IPS DF 6.9 (cell line): ENCODE measurements at regions not wholly inside any gene's neighbourhood (a gene's known extent, or its start where the extent isn't known, plus 50 kb on each side); places are given as distances from the start of the nearest gene placed in this dataset.
"Not testable (repeated sequence)": the region's sequence is repeated elsewhere in the genome, so short reads cannot be mapped to it uniquely, and the experiment has no call there.

Source experiments
- DNase-seq: peaks from one replicate; pipeline ENCODE4 v3.0.0-alpha.2; 2013; ENCODE audit warnings: low read depth, low spot score
- H3K27ac ChIP-seq: one replicate; pipeline ENCODE4 v1.5.1; 2013; ENCODE audit warnings: low read length, control low read depth
- H3K27me3 ChIP-seq: 2 replicates; pipeline ENCODE4 v1.6.1; 2013; ENCODE audit warnings: mild to moderate bottlenecking, low read length; ENCODE audit not compliant: control insufficient read depth, insufficient read depth
- H3K36me3 ChIP-seq: 2 replicates; pipeline ENCODE4 v1.6.1; 2013; ENCODE audit warnings: low read length; ENCODE audit not compliant: control insufficient read depth, insufficient read depth
- H3K4me1 ChIP-seq: 2 replicates; pipeline ENCODE4 v1.6.1; 2013; ENCODE audit warnings: low read length; ENCODE audit not compliant: control insufficient read depth, insufficient read depth
- H3K4me3 ChIP-seq: 2 replicates; pipeline ENCODE4 v1.5.1; 2013; ENCODE audit warnings: mild to moderate bottlenecking, low read length
- H3K9me3 ChIP-seq: 2 replicates; pipeline ENCODE4 v1.6.1; 2013; ENCODE audit warnings: low read length, inconsistent platforms; ENCODE audit not compliant: control insufficient read depth, insufficient read depth
- WGBS: extraction: QIAGEN DNeasy Blood & Tissue Kit; methylation state at CpG from one replicate; pipeline ENCODE4 v1.1.7; 2013; ENCODE audit warnings: mixed read lengths, missing lambda C conversion rate; ENCODE audit not compliant: insufficient read length, insufficient coverage; 5-methylcytosine and 5-hydroxymethylcytosine counted together

DNA sequence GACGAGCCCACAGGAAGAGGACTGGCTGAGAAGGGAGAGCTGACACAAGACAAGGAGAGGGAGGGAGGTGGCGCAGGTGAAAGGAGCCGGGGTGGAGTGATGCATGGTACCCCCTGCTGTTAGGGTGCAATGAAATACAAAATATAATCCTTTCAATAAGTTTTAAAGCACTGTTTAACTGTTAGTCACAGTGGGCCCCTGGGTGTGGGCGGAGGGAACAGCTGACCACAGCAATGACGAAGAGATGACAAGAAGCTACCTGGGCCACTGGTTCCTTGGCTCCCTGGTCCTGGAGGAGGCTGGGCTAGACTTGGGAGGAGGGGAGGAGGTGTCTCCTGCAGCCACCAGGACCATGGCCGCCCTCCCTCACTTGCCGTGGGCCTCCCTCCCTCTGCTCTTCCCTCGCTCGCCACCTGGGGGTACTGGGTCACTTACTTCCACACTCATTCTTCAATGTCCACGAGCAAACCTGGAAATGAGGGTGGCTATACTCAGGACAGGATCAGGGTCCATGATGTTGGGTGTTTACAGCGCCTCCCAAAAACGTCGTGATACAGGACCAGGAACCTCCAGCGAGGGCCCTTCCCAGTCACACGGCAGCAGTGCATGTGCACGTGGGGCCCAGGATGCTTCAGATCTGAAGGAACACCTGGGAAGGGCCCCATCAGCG, 196.1 kb downstream of the ANKRD30B start:
- no CpG with 5 or more reads among the region's 17 CpGs for whole genome bisulfite sequencing
- DNase-seq: no peak
- H3K36me3 ChIP-seq: no peaks in the 10 kb centered on the region
- H3K4me3 ChIP-seq: no peak overlapping the region
- no peak overlapping the region for H3K27ac ChIP-seq
- no peaks in the 10 kb centered on the region for H3K9me3 ChIP-seq
- H3K4me1 ChIP-seq: no peaks in the 10 kb centered on the region; the same call in 1 of the 2 replicates
- H3K27me3 ChIP-seq: no peaks in the 10 kb centered on the region

DNA sequence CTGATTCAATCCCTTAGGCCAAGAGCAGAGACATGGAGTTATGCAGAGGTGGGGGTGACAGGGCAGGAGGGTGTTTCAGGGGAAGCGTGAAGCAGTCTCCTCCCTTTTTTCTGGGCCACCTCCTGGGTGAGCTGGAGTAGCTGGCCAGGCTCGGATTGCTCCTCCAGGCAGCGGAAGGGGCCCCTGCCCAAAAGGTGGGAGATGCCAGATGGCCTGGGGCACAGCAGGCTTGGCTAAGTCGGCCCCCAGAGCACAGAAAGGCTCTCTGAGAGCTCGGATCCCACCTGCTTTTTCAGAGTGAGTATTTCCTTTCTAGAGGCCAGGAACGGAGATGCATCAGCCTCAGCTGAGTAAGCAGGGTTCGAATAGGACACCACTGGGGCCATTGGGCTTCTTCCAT, 196.9 kb downstream of the ANKRD30B start:
- DNase-seq: no peak
- no peak overlapping the region for H3K4me3 ChIP-seq

DNA sequence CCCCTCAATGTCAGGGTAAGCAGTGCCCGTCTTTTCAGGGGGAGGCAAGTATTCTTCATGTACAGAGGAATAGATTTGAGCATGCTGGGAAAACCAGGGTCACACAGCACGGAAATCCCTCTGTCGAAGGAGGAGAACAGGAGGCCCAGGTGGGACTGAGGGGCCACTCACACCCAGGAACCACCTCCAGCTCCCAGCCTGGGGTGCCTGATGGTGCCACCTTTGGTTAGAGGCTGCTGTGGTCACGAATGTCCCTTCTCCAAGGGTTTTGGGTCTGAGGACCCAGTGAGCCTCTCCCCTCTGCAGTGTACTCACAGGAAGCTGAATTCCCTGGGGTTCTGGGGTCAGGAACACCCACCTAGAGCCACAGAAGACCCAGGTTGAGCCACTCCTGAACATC, 197.3 kb downstream of the ANKRD30B start:
- no peaks in the 10 kb centered on the region; the same call in 1 of the 2 replicates for H3K4me1 ChIP-seq
- no peaks in the 10 kb centered on the region for H3K36me3 ChIP-seq
- H3K4me3 ChIP-seq: no peak overlapping the region
- H3K9me3 ChIP-seq: no peaks in the 10 kb centered on the region
- H3K27ac ChIP-seq: no peak overlapping the region
- WGBS: no CpG with 5 or more reads among the region's 4 CpGs
- H3K27me3 ChIP-seq: no peaks in the 10 kb centered on the region
- DNase-seq: no peak

More for the DNA sequence above, 196.9 kb downstream of the ANKRD30B start:
- Histone ChIP-seq H3K27me3 (no peaks in the 10 kb centered on the region), H3K36me3 (no peaks in the 10 kb centered on the region), H3K9me3 (no peaks in the 10 kb centered on the region), H3K27ac (no peak overlapping the region), H3K4me1 (no peaks in the 10 kb centered on the region; the same call in 1 of the 2 replicates)
- no CpG with 5 or more reads among the region's 7 CpGs for WGBS

DNA sequence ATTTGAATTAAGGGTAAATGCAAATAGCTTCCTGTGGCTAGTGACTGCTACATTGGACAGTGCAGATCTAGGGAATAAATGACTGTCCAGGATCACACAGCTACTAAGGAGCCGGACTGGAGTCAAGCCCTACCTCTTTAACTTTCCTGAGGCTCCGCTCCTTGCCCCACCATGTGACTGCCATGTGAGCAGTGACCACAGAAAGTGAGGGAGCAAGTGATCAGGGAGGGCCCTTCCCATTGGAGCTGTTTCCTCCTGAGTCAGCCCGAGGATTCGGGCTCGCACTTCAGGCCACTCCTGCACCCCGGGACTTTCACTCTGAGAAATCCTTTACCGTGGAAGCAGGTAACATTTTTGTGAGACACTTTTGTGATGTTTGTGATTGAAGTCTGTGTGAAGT, 198.0 kb downstream of the ANKRD30B start:
- H3K9me3 ChIP-seq: no peaks in the 10 kb centered on the region
- no peak for DNase-seq
- no CpG with 5 or more reads among the region's 7 CpGs for WGBS

DNA sequence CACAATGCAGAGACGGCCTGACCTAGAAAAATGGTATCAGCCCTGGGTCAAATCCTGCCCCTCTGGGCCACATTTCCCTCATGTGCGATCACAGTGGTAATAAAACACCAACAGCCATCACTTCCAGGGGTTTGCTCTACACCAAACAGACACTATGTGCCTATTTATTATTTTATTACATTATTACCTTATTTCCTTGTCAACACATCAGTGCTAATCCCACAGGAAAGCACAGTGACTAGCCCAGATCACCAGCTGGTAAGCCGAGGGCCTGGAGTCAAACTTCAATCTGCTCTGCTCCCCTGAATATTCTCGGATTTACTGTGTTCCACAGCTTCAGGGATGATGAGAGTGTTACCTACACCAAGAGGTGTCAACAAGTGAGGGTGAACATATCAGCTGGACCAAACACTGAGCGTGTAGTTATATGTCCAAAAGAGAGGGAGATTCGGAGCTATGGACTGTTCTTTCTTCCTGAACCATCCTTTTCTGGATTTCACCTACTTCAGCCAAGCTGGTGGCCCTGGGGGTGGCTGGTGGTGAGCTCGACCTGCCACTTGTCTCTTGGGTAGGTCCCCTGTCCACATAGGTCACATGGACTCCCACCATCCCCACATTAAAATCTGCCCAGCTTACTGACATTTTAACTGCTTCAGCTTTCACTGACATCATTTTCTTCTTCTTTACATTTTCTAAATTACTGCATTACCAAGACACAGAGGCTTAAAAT, 198.9 kb downstream of the ANKRD30B start:
- not testable (repeated sequence) for H3K36me3 ChIP-seq, H3K4me3 ChIP-seq, DNase-seq, H3K4me1 ChIP-seq, H3K27me3 ChIP-seq, H3K27ac ChIP-seq, H3K9me3 ChIP-seq
- WGBS: no CpG with 5 or more reads among the region's 7 CpGs

More for the DNA sequence above, 198.0 kb downstream of the ANKRD30B start:
- H3K4me3 ChIP-seq: no peak overlapping the region
- no peaks in the 10 kb centered on the region for H3K36me3 ChIP-seq
- H3K27me3 ChIP-seq: no peaks in the 10 kb centered on the region
- no peaks in the 10 kb centered on the region; the same call in 1 of the 2 replicates for H3K4me1 ChIP-seq
- no peak overlapping the region for H3K27ac ChIP-seq

DNA sequence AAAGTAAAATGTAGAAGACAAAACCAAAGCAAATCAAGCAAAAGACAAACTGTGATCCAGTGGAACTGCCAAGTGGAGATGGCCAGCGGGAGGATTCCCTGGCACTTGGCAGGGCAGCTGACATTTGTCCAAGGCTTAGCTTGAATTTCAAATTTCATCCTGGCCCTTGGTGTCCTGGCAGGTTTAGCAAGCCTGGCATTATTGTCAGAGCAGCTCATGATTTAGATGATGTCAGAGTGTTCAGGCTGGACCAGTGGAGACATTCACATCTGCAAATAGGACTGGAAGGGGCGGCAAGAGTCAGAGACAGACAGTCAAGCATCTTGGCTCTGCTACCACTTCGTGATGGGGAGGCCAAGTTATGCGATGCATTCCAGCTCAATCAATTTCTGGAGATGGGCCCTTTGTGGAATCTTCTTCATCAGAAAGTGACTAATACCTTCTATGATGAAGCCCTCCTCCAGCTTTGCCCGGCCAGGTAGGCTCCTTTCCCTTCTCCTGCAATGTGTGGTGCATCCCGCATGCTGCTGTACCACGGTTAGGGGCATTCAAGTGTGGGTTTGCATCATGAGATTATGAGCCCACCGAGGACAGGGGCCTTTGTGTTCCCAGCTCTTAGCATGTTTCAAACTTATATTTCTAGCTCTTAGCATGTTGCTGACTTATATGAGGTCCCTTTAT, 199.7 kb downstream of the ANKRD30B start:
- no peak for DNase-seq
- no peak overlapping the region for H3K27ac ChIP-seq
- H3K36me3 ChIP-seq: no peaks in the 10 kb centered on the region
- H3K4me3 ChIP-seq: no peak overlapping the region
- WGBS: no CpG with 5 or more reads among the region's 8 CpGs
- H3K27me3 ChIP-seq: no peaks in the 10 kb centered on the region
- no peaks in the 10 kb centered on the region for H3K4me1 ChIP-seq
- no peaks in the 10 kb centered on the region for H3K9me3 ChIP-seq

DNA sequence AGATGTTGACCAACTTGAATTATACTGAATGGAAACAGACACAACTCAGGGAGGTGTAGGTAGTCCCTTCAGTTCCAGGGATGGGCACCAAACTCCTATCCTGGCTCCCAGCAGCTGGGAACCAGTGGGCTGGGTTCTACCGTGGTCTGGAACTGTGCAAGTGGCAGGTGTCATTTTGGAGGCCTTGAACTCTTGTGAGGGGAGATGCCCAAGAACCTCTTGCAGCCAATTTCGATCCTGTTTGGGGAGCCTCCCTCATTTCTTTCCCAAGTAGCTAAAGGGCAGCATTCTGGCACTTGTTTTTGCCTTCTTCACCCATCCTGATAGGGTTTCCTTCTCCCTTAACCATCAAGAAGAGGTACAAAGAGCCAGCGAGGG, 200.2 kb downstream of the ANKRD30B start:
- Histone ChIP-seq H3K4me1 (no peaks in the 10 kb centered on the region), H3K27ac (no peak overlapping the region), H3K27me3 (no peaks in the 10 kb centered on the region), H3K4me3 (no peak overlapping the region), H3K9me3 (no peaks in the 10 kb centered on the region), H3K36me3 (no peaks in the 10 kb centered on the region)
- no CpG with 5 or more reads among the region's 3 CpGs for WGBS
- DNase-seq: no peak

DNA sequence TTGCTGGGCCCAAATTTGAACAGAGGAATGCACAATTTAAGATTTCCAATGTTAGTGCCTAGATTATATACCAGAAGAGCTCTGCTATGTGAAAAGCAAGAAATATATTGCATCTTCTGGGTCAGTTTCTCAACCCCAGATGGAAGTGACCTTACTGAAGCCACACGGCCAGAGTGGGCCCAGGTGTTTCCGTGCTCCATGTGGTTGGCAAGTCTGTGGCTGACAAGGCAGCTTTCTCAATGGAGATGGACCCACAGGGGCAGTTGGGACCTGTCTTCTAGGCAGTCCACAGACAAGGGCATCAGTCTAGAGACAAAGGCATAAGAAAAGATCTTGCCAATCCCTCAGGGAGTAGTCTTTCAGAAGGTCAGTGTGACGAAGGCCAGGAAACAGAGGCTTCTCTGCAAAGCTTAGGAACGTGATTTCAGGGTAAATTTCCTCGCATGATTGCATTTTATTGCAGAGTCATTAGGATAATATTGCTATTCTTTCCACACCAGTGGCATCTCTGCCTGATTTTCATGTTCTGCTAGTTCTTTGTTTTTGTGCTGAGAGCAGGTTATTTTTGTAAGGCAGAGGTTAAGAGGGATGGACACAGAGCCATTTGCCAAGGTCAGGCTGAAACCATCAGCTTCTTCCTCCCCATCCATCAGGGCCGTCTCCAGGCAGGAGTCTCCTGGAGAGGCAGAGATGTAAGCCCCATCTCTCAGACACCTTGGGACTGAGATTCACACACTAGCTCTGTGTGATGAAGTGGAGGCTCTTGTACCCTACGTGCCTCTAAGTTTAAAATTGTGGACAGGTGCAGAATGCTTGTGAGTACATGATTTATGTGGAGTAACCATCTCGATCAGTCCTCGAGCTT, 202.1 kb downstream of the ANKRD30B start:
- no peaks in the 10 kb centered on the region for H3K27me3 ChIP-seq
- no peak overlapping the region for H3K4me3 ChIP-seq
- no peak overlapping the region for H3K27ac ChIP-seq
- no peaks in the 10 kb centered on the region for H3K4me1 ChIP-seq
- H3K9me3 ChIP-seq: no peaks in the 10 kb centered on the region
- no peak for DNase-seq
- H3K36me3 ChIP-seq: no peaks in the 10 kb centered on the region
- no CpG with 5 or more reads among the region's 9 CpGs for WGBS

DNA sequence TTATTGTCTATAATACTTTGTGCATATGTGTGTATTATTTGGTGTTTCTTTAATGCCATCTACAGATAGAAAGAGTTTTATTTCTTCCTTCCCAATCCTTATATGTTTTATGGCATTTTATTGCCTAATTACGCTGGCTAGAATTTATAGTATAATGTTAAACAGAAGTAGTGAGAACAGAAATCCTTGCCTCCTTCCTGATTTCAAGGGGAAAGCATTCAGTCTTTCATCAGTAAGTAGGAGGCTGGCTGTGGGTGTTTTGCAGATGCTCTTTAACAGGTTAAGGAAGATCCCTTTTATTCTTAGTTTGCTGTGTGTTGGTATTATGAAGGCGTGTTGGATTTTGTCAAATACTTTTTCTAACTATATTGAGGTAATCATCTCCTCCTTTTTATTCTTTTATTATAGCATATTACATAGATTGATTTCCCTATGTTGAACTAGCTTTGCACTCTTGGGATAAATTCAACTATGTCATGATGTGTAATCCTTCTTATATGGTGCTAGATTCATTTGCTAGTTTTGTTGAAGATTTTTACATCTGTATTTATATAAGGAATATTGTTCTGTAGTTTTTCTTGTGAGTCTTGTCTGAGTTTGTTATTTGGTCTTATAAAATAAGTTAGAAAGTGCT, 204.6 kb downstream of the ANKRD30B start:
- H3K27me3 ChIP-seq, H3K36me3 ChIP-seq, H3K9me3 ChIP-seq, H3K27ac ChIP-seq, H3K4me3 ChIP-seq, DNase-seq, H3K4me1 ChIP-seq: not testable (repeated sequence)
- no CpG with 5 or more reads among the region's 2 CpGs for WGBS
